ENCODE measurements at regions not wholly inside any gene's neighbourhood (a gene's known extent, or its start where the extent isn't known, plus 50 kb on each side); places are given as distances from the start of the nearest gene placed in this dataset.

DNA sequence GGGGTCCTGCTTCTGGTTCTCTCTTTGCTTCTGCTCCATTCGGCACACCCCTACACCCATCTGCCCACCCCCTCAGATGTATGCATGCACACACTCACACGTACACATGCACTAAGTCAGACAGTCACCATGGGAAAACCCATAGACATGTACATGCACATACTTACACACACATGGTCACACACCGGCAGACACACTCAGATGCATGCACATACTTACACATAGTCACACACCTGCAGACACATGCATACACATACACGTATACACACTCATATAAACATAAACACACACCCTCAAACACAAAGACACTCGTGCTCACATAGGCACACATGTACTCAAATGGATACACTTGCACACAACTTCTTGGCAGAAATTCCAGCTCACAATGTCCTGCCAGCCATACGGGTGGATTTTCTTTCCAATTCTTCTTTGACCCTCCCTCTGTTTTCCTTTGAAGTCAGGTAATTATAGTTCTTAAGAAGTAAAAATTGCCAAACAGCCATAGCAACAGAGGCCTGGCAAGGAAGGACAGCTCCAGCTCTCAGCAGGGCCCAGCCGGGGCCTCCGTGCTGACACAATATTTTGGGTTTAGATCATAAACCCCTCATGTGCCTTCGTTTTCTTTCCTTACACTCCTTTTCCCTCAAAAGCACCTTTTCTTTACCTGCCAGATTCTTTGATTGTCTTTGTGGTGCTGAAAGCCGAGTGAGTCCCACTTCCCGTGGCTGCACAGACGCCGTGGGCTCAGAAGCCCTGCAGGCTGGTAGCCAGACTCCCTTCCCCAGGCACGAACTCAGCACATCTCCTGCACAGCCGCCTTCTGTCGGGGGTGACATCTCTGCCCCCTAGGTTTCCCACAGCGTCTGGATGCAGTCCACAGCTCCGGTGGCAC, 195.7 kb downstream of the ARL4C start:
- peaks cover 18% of the 10 kb centered on the region; the same call in 2 of the 3 replicates for H3K4me1 Mint-ChIP-seq
- Histone ChIP-seq H3K4me1 (ENCODE audit: insufficient read depth) (peaks cover 5% of the 10 kb centered on the region; the same call in 1 of the 2 replicates), H3K27me3 (ENCODE audit: insufficient read depth) (no peaks in the 10 kb centered on the region), H3K4me3 (no peak overlapping the region), H3K4me2 (no peak overlapping the region), H2AFZ (no peak overlapping the region), H3K27ac (ENCODE audit: low read depth) (no peak overlapping the region), H3K9me2 (ENCODE audit: insufficient read depth) (no peaks in the 10 kb centered on the region), H4K20me1 (replicated peaks; ENCODE audit: insufficient read depth) (no peaks in the 10 kb centered on the region), H3K36me3 (ENCODE audit: insufficient read depth) (no peaks in the 10 kb centered on the region), H3F3A (replicated peaks; ENCODE audit: low read depth) (no peaks in the 10 kb centered on the region), H3K79me2 (replicated peaks; ENCODE audit: insufficient read depth) (no peaks in the 10 kb centered on the region)
- no peak overlapping the region for H3K27ac Mint-ChIP-seq
- H3K9me3 Mint-ChIP-seq, result peaks cover 2% of the 10 kb centered on the region; the same call in 1 of the 3 replicates
- no peak for DNase-seq (ENCODE audit: low spot score)
- H3K27me3 Mint-ChIP-seq (ENCODE audit: insufficient read depth, low read depth, poor library complexity), result peaks cover 2% of the 10 kb centered on the region
- no peak for ATAC-seq
- no peaks in the 10 kb centered on the region for H3K36me3 Mint-ChIP-seq (ENCODE audit: low read depth)
- TF ChIP-seq STAT1 (IDR thresholded peaks at IDR 0.05; ENCODE audit: unreplicated experiment), result no peak
- TF ChIP-seq ZNF114 (CRISPR knock-in tag; IDR thresholded peaks at IDR 0.05), result no peak
- TF ChIP-seq, protein P1, sequence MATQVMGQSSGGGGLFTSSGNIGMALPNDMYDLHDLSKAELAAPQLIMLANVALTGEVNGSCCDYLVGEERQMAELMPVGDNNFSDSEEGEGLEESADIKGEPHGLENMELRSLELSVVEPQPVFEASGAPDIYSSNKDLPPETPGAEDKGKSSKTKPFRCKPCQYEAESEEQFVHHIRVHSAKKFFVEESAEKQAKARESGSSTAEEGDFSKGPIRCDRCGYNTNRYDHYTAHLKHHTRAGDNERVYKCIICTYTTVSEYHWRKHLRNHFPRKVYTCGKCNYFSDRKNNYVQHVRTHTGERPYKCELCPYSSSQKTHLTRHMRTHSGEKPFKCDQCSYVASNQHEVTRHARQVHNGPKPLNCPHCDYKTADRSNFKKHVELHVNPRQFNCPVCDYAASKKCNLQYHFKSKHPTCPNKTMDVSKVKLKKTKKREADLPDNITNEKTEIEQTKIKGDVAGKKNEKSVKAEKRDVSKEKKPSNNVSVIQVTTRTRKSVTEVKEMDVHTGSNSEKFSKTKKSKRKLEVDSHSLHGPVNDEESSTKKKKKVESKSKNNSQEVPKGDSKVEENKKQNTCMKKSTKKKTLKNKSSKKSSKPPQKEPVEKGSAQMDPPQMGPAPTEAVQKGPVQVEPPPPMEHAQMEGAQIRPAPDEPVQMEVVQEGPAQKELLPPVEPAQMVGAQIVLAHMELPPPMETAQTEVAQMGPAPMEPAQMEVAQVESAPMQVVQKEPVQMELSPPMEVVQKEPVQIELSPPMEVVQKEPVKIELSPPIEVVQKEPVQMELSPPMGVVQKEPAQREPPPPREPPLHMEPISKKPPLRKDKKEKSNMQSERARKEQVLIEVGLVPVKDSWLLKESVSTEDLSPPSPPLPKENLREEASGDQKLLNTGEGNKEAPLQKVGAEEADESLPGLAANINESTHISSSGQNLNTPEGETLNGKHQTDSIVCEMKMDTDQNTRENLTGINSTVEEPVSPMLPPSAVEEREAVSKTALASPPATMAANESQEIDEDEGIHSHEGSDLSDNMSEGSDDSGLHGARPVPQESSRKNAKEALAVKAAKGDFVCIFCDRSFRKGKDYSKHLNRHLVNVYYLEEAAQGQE (IDR thresholded peaks at IDR 0.05; ENCODE audit: unreplicated experiment), result no peak
- no peak for TF ChIP-seq EZH2phosphoT487 (IDR thresholded peaks at IDR 0.05; ENCODE audit: unreplicated experiment)
- TF ChIP-seq, protein P2, sequence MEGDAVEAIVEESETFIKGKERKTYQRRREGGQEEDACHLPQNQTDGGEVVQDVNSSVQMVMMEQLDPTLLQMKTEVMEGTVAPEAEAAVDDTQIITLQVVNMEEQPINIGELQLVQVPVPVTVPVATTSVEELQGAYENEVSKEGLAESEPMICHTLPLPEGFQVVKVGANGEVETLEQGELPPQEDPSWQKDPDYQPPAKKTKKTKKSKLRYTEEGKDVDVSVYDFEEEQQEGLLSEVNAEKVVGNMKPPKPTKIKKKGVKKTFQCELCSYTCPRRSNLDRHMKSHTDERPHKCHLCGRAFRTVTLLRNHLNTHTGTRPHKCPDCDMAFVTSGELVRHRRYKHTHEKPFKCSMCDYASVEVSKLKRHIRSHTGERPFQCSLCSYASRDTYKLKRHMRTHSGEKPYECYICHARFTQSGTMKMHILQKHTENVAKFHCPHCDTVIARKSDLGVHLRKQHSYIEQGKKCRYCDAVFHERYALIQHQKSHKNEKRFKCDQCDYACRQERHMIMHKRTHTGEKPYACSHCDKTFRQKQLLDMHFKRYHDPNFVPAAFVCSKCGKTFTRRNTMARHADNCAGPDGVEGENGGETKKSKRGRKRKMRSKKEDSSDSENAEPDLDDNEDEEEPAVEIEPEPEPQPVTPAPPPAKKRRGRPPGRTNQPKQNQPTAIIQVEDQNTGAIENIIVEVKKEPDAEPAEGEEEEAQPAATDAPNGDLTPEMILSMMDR (conservative IDR thresholded peaks at IDR 0.05; ENCODE audit: low read depth in 2 of 2), result no peak
- TF ChIP-seq CREB1 (CRISPR knock-in tag; IDR thresholded peaks at IDR 0.05; ENCODE audit: low read depth), result no peak
- TF ChIP-seq, protein P3, sequence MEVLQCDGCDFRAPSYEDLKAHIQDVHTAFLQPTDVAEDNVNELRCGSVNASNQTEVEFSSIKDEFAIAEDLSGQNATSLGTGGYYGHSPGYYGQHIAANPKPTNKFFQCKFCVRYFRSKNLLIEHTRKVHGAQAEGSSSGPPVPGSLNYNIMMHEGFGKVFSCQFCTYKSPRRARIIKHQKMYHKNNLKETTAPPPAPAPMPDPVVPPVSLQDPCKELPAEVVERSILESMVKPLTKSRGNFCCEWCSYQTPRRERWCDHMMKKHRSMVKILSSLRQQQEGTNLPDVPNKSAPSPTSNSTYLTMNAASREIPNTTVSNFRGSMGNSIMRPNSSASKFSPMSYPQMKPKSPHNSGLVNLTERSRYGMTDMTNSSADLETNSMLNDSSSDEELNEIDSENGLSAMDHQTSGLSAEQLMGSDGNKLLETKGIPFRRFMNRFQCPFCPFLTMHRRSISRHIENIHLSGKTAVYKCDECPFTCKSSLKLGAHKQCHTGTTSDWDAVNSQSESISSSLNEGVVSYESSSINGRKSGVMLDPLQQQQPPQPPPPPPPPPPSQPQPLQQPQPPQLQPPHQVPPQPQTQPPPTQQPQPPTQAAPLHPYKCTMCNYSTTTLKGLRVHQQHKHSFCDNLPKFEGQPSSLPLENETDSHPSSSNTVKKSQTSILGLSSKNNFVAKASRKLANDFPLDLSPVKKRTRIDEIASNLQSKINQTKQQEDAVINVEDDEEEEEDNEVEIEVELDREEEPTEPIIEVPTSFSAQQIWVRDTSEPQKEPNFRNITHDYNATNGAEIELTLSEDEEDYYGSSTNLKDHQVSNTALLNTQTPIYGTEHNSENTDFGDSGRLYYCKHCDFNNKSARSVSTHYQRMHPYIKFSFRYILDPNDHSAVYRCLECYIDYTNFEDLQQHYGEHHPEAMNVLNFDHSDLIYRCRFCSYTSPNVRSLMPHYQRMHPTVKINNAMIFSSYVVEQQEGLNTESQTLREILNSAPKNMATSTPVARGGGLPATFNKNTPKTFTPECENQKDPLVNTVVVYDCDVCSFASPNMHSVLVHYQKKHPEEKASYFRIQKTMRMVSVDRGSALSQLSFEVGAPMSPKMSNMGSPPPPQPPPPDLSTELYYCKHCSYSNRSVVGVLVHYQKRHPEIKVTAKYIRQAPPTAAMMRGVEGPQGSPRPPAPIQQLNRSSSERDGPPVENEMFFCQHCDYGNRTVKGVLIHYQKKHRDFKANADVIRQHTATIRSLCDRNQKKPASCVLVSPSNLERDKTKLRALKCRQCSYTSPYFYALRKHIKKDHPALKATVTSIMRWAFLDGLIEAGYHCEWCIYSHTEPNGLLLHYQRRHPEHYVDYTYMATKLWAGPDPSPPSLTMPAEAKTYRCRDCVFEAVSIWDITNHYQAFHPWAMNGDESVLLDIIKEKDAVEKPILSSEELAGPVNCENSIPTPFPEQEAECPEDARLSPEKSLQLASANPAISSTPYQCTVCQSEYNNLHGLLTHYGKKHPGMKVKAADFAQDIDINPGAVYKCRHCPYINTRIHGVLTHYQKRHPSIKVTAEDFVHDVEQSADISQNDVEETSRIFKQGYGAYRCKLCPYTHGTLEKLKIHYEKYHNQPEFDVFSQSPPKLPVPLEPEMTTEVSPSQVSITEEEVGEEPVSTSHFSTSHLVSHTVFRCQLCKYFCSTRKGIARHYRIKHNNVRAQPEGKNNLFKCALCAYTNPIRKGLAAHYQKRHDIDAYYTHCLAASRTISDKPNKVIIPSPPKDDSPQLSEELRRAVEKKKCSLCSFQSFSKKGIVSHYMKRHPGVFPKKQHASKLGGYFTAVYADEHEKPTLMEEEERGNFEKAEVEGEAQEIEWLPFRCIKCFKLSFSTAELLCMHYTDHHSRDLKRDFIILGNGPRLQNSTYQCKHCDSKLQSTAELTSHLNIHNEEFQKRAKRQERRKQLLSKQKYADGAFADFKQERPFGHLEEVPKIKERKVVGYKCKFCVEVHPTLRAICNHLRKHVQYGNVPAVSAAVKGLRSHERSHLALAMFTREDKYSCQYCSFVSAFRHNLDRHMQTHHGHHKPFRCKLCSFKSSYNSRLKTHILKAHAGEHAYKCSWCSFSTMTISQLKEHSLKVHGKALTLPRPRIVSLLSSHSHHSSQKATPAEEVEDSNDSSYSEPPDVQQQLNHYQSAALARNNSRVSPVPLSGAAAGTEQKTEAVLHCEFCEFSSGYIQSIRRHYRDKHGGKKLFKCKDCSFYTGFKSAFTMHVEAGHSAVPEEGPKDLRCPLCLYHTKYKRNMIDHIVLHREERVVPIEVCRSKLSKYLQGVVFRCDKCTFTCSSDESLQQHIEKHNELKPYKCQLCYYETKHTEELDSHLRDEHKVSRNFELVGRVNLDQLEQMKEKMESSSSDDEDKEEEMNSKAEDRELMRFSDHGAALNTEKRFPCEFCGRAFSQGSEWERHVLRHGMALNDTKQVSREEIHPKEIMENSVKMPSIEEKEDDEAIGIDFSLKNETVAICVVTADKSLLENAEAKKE (CRISPR knock-in tag; IDR thresholded peaks at IDR 0.05), result no peak
- no peak for TF ChIP-seq NANOG (IDR thresholded peaks at IDR 0.05; ENCODE audit: borderline replicate concordance)
- TF ChIP-seq EZH2 (IDR thresholded peaks at IDR 0.05; ENCODE audit: low read depth, unreplicated experiment), result no peak
- no peak for TF ChIP-seq JUNB (IDR thresholded peaks at IDR 0.05; ENCODE audit: unreplicated experiment)
- TF ChIP-seq, protein P4, sequence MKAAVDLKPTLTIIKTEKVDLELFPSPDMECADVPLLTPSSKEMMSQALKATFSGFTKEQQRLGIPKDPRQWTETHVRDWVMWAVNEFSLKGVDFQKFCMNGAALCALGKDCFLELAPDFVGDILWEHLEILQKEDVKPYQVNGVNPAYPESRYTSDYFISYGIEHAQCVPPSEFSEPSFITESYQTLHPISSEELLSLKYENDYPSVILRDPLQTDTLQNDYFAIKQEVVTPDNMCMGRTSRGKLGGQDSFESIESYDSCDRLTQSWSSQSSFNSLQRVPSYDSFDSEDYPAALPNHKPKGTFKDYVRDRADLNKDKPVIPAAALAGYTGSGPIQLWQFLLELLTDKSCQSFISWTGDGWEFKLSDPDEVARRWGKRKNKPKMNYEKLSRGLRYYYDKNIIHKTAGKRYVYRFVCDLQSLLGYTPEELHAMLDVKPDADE (IDR thresholded peaks at IDR 0.05), result no peak
- no peak for TF ChIP-seq ZNF331 (CRISPR knock-in tag; IDR thresholded peaks at IDR 0.05; ENCODE audit: low read depth)
- TF ChIP-seq POLR2AphosphoS5 (IDR thresholded peaks at IDR 0.05; ENCODE audit: low read depth), result no peak
- no peak overlapping the region for H3K4me3 Mint-ChIP-seq
